HK-2 (cell line): ENCODE measurements at regions not wholly inside any gene's neighbourhood (a gene's known extent, or its start where the extent isn't known, plus 50 kb on each side); places are given as distances from the start of the nearest gene placed in this dataset.

ENCODE experiments used
- DNase-seq: peaks from one replicate; pipeline ENCODE4 v3.0.0-alpha.2; 2018; ENCODE audit not compliant: unreplicated experiment

- DNase-seq, result no peak
These were observed 420.9 kb upstream of the ATP2B1 start for GRCh38 chr12:90129366-90130030.

GRCh38 chr12:90128526-90128925 lies 419.9 kb upstream of the ATP2B1 start:
- no peak for DNase-seq

DNA sequence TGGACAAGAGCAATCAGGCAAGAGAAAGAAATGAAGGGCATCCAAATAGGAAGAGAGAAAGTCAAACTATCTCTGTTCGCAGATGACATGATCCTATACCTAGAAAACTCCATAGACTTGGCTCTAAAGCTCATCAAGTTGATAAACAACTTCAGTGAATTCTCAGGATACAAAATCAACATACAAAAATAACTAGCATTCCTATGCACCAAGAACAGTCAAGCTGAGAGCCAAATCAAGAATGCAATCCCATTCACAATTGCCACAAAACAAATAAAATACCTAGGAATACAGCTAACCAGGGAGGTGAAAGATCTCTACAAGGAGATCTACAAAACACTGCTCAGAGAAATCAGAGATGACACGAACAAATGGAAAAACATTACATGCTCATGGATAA lies 417.5 kb upstream of the ATP2B1 start:
- no peak for DNase-seq

DNA sequence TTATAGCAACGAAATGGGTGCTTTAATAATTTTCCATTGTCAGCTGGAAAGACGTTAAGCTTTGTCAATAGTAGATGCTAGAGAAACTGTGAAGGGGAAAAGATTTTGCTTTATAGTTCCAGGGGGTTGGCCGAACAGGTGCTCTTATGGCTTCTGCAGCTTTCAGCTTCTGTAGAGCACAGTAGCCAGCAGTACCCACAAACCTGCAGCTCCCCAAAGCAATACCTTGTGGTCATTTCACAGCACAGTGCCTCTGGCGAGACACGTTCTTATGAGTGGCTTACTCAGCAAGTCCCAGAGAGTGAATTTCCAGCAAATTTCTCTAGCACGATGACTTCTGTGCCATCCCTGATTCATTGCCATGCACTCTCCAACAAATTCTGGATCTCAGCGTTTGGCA lies 416.3 kb upstream of the ATP2B1 start:
- no peak for DNase-seq

- DNase-seq, result no peak
These were observed 415.7 kb upstream of the ATP2B1 start for GRCh38 chr12:90124289-90124688.

- DNase-seq, result no peak
These were observed 414.0 kb upstream of the ATP2B1 start for GRCh38 chr12:90122681-90123080.

GRCh38 chr12:90120627-90121026 lies 412.0 kb upstream of the ATP2B1 start:
- DNase-seq, result no peak

GRCh38 chr12:90112666-90113065 lies 404.0 kb upstream of the ATP2B1 start:
- DNase-seq, result no peak

DNA sequence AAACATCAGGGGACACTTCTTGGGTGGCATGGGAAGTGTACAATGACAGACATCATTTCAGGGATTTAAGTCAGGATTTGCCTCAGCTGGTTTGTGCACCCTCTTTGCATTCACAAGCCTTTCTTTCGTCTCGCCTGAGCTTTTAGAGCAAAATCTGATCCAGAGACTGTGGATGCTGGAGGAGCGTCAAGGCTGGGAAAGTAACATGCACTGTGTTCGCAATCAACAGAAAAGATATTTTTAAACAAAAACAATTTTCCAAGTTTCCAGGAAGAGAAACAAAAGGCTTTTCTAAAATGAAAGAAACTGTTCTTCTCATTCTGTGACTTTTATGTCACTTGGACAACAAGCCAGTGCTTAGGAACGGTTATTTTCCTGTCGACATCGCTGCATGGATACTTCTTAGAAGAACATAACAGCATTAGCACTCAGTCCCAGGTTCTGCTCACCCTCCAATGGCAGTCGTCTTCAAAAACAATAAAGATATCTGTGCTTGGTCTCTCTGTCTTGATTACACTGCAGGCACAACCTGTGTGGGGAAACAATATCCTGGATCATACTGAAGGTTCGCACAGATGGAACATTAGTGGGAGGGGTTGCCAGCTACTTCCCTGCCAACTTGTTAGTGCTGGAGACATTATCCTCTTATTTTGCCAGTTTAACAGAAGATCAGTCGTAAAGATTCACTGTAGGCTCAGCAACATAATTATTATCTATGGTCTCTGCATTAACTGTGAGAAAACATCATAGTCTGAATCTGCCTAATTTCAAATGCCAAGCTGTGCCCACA lies 403.3 kb upstream of the ATP2B1 start:
- no peak for DNase-seq

- DNase-seq, result no peak
These were observed 397.9 kb upstream of the ATP2B1 start for GRCh38 chr12:90106568-90106967.

DNA sequence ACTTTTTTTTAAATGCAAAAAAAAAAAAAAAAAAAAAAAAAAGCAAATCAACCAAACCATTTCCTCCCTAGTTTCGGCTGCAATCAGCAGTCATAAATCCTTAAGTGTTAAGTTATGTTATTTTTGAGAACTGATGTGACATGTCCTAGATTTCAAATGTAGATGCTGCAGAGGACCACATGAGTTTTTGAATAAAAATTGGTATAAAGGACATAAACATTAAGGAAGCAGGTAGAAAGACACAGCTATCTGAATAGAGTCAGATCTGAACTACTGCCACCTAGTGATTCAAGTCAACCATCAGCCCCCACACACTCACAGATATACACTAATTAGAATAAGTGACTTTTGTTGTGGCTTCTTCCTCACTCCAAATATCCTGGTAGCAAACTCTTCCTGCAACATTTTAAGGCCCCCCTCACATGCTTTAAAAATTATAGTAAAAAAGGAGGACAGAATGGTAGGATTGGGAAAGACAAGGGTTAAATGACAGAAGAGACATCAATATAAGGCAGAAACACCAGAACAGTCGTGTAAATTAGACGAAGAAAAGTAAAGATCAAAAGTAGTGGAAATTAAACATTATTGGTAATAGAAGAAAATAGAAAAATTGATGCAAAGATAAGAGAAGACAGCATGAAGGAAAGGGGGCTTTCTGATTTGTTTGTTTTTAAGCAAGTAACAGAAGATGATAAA lies 394.5 kb upstream of the ATP2B1 start:
- no peak for DNase-seq

DNA sequence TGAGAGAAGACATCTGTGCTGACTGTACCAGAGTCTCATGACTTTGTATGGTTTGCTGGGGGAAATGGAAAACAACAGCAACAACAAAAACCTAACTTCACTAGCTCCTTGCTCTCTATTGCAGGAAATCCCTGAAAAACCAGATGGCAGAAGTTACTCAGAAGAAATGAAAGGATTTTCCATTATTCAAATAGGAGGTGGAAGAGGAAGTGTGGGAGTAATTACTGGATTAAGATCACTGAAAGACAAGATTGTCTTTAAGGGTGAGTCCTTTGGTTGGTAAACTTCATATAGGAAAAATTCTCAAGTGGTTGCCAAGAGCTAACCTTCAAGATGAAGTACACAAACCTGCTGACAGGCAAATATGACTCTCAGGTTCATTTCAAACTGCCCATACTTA lies 391.9 kb upstream of the ATP2B1 start:
- no peak for DNase-seq

DNA sequence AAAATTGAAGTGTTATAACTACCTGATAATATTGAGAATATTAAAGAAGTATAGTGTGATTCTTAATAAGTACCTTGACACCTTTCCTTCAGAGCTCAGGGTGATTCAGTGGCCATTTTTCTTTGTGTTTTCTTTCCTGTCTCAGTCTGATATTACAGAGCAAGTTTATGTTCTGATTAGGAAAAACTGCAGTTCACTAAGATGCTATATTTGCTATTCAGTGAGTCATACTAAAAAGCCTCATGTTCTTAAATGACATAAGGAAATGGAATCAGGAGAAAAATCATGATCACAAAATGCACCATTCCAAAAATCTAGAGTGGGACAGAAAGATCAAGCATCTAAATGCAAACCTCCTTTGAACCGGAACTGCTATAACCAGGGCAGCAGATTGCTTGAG lies 390.6 kb upstream of the ATP2B1 start:
- no peak for DNase-seq

GRCh38 chr12:90098132-90098779 lies 389.6 kb upstream of the ATP2B1 start:
- DNase-seq, result no peak

DNA sequence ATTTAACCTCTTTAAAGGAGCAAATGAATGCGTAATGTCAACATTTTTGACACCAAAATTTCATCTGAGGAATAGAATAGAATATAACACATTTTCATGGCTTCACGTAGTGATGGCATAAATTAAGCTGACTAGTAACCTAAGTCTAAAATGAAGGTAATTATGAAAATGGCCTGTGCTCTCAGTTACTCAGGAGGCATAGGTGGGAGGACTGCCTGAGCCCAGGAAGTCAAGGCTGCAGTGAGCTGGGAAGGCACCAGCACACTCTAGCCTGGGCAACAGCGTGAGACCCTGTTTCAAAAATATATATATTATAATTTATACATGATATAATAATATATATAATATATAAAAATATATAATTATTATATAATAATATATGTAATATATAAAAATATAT lies 383.2 kb upstream of the ATP2B1 start:
- DNase-seq, result no peak

DNA sequence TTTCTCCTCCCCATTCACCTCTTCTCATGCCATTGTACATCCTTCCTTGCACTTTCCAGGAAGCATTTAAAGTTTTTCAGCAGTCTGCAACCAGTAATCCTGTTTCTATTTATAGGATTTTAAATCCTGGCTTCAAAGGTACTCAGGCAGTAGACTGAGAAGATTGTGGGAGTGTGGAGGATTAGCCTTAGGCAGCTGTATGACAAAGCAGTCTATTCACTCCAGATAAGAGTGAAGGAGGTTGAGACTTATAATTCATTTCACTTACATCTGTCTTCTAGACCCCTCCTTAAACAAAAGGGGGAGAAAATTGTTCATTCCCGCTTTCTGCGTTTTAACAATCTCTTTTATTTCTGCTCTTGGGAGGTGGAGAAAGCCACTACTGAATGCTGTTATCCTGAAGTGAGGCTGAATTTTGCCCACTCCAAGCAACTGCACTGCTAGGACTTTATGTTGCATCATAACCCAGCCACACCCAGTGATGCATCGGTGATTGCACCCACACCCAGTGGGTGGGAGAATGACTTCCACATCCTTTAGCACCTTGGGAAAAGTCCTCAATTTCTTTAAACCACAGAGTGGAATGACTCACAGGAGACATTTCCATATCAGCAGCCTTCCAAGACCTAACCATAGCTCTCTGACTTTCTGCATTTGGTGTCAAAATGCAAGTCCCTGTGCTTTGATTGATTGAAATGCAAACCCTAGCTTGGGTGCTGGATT lies 382.5 kb upstream of the ATP2B1 start:
- DNase-seq, result peak; percentile 67

- no peak for DNase-seq
These were observed 377.6 kb upstream of the ATP2B1 start for GRCh38 chr12:90086281-90086680.

GRCh38 chr12:90085494-90086274 lies 377.0 kb upstream of the ATP2B1 start:
- DNase-seq, result no peak

DNA sequence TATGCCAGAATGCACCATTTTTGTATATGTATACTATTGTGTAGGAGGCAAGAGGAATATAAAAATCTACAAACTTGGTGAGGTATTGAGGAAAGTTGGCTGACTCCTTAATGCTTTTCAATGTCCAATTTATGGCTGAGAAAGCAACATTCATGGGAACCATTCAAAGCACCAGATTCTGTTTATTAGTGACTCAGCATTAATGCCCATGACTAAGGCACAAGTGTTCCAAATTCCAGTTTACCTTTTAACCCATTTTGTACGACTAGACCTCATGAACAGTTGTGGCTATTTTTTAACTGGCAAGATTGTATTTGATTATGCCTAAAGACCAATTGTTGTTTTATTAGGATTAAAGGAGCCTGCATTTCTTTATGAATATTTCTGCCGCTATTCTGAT lies 375.4 kb upstream of the ATP2B1 start:
- no peak for DNase-seq

DNA sequence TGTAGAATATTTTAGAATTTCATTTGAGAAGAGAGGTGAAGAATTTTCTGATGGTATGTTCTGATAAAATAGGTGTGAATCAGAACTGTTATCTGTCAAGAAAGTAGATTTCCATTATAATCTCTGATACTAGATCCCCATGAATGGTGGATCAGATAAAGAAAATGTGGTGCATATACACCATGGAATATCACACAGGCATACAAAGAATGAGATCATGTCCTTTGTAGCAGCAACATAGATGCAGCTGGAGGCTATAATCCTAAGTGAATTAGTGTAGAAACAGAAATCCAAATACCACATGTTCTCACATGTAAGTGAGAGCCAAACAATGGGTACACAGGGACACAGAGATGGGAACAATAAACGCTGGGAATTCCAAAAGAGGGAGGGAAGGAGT lies 372.0 kb upstream of the ATP2B1 start:
- DNase-seq, result no peak
